Chondrocyte (in vitro differentiated cells): ENCODE measurements at regions not wholly inside any gene's neighbourhood (a gene's known extent, or its start where the extent isn't known, plus 50 kb on each side); places are given as distances from the start of the nearest gene placed in this dataset.

Experiments used
- DNase-seq: peaks from one replicate; pipeline ENCODE4 v3.0.0; 2021; ENCODE audit warnings: mixed read lengths, low spot score
- H3K27ac Mint-ChIP-seq: one replicate; pipeline ENCODE4 v1.8.0; 2021; ENCODE audit warnings: mild to moderate bottlenecking, moderate library complexity, mixed read lengths; ENCODE audit not compliant: unreplicated experiment
- H3K27me3 Mint-ChIP-seq: 2 replicates; pipeline ENCODE4 v1.8.0; 2021; ENCODE audit warnings: low read depth, mixed read lengths
- H3K36me3 Mint-ChIP-seq: 2 replicates; pipeline ENCODE4 v1.8.0; 2021; ENCODE audit warnings: low read depth, mixed read lengths
- H3K4me1 Mint-ChIP-seq: 2 replicates; pipeline ENCODE4 v1.8.0; 2021; ENCODE audit warnings: low read depth, mild to moderate bottlenecking, mixed read lengths
- H3K4me3 Mint-ChIP-seq: one replicate; pipeline ENCODE4 v1.8.0; 2021; ENCODE audit warnings: mild to moderate bottlenecking, moderate library complexity, mixed read lengths; ENCODE audit not compliant: unreplicated experiment
- H3K9me3 Mint-ChIP-seq: 2 replicates; pipeline ENCODE4 v1.8.0; 2021; ENCODE audit warnings: low read depth, mixed read lengths
- CTCF ChIP-seq: fragments of 200-600 bp; sonication (generic); IDR thresholded peaks from 2 replicates; pipeline ENCODE4 v1.5.0; 2021; ENCODE audit warnings: antibody characterized with exemption, mild to moderate bottlenecking, moderate library complexity

- H3K4me3 Mint-ChIP-seq, result no peak overlapping the region
- TF ChIP-seq CTCF, result no peak
- peaks cover 6% of the 10 kb centered on the region for H3K9me3 Mint-ChIP-seq
Measured at GRCh38 chr12:83225806-83226205, 539.1 kb downstream of the TMTC2 start.

GRCh38 chr12:83224012-83224411, 537.3 kb downstream of the TMTC2 start:
- no peak for DNase-seq
- no peak for TF ChIP-seq CTCF
- no peaks in the 10 kb centered on the region for H3K27me3 Mint-ChIP-seq
- no peaks in the 10 kb centered on the region for H3K4me1 Mint-ChIP-seq
- H3K9me3 Mint-ChIP-seq, result no peaks in the 10 kb centered on the region
- no peak overlapping the region for H3K4me3 Mint-ChIP-seq
- no peak overlapping the region for H3K27ac Mint-ChIP-seq
- H3K36me3 Mint-ChIP-seq, result no peaks in the 10 kb centered on the region

More at GRCh38 chr12:83225806-83226205, 539.1 kb downstream of the TMTC2 start:
- H3K27me3 Mint-ChIP-seq, result no peaks in the 10 kb centered on the region
- H3K36me3 Mint-ChIP-seq, result no peaks in the 10 kb centered on the region
- no peaks in the 10 kb centered on the region for H3K4me1 Mint-ChIP-seq
- DNase-seq, result no peak
- no peak overlapping the region for H3K27ac Mint-ChIP-seq

GRCh38 chr12:83220774-83221173, 534.1 kb downstream of the TMTC2 start:
- peaks cover 3% of the 10 kb centered on the region for H3K27me3 Mint-ChIP-seq
- H3K9me3 Mint-ChIP-seq, result no peaks in the 10 kb centered on the region
- no peak overlapping the region for H3K4me3 Mint-ChIP-seq
- no peak for DNase-seq
- H3K36me3 Mint-ChIP-seq, result no peaks in the 10 kb centered on the region
- no peak for TF ChIP-seq CTCF
- no peaks in the 10 kb centered on the region for H3K4me1 Mint-ChIP-seq
- no peak overlapping the region for H3K27ac Mint-ChIP-seq

GRCh38 chr12:83216230-83216629, 529.5 kb downstream of the TMTC2 start:
- no peak for DNase-seq
- no peak for TF ChIP-seq CTCF
- H3K4me1 Mint-ChIP-seq, result no peaks in the 10 kb centered on the region
- no peak overlapping the region for H3K27ac Mint-ChIP-seq
- no peak overlapping the region for H3K4me3 Mint-ChIP-seq
- no peaks in the 10 kb centered on the region for H3K9me3 Mint-ChIP-seq
- H3K36me3 Mint-ChIP-seq, result no peaks in the 10 kb centered on the region
- peaks cover 7% of the 10 kb centered on the region for H3K27me3 Mint-ChIP-seq

GRCh38 chr12:83214185-83214584, 527.5 kb downstream of the TMTC2 start:
- Mint-ChIP-seq H3K36me3 (no peaks in the 10 kb centered on the region), H3K4me3 (no peak overlapping the region), H3K27ac (no peak overlapping the region), H3K27me3 (peaks cover 7% of the 10 kb centered on the region), H3K4me1 (no peaks in the 10 kb centered on the region), H3K9me3 (no peaks in the 10 kb centered on the region)
- TF ChIP-seq CTCF, result no peak
- DNase-seq, result no peak
